ENCODE measurements at regions not wholly inside any gene's neighbourhood (a gene's known extent, or its start where the extent isn't known, plus 50 kb on each side); places are given as distances from the start of the nearest gene placed in this dataset.

DNA sequence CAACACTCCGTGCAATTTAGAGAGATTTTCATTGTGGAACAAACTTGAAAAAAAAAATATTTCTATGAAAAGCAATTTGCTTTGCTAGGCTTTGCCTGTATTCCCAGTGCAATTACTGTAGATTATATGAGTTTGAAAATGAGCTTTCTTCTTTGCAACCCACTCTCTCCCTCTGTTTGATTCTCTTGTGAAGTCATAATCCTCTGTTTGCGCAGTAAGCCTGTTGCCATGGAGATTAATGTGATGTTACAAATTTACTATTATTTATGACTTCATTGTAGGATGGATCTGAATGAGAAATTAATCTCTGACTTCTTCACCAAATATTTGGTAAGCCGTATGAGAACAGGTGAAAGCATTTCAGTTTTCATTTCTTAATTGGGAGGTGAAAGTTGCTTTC, 320.3 kb downstream of the SPATA31D1 start:
- no peaks in the 10 kb centered on the region for H3K9me3 ChIP-seq (ENCODE audit: control insufficient read depth, low read length)
- no peak overlapping the region for H3K4me3 ChIP-seq (ENCODE audit: extremely low read depth, insufficient read depth, low read length, poor library complexity, severe bottlenecking)
- no CpG with 5 or more reads among the region's 3 CpGs for WGBS, 2 experiments (ENCODE audit: insufficient coverage in 2 of 2)
- no peak overlapping the region for H3K27ac ChIP-seq (ENCODE audit: low read depth, low read length, severe bottlenecking)
- no peaks in the 10 kb centered on the region for H3K36me3 ChIP-seq (ENCODE audit: control insufficient read depth, insufficient read depth, low read length)
- no peaks in the 10 kb centered on the region for H3K4me1 ChIP-seq (ENCODE audit: control insufficient read depth, insufficient read depth, low read length, poor library complexity, severe bottlenecking)

- H3K4me3 ChIP-seq (ENCODE audit: extremely low read depth, insufficient read depth, low read length, poor library complexity, severe bottlenecking) = no peak overlapping the region
- 86 to 95% methylated on average over 1 to 2 of the region's 2 CpGs for WGBS, 2 experiments (ENCODE audit: insufficient coverage in 2 of 2)
Measured at GRCh38 chr9:82313697-82314096, 325.1 kb downstream of the SPATA31D1 start.

GRCh38 chr9:82320566-82320965, 332.0 kb downstream of the SPATA31D1 start:
- Histone ChIP-seq H3K4me1 (ENCODE audit: control insufficient read depth, insufficient read depth, low read length, poor library complexity, severe bottlenecking) (no peaks in the 10 kb centered on the region), H3K27ac (ENCODE audit: low read depth, low read length, severe bottlenecking) (no peak overlapping the region), H3K36me3 (ENCODE audit: control insufficient read depth, insufficient read depth, low read length) (no peaks in the 10 kb centered on the region), H3K4me3 (ENCODE audit: extremely low read depth, insufficient read depth, low read length, poor library complexity, severe bottlenecking) (no peak overlapping the region), H3K9me3 (ENCODE audit: control insufficient read depth, low read length) (peaks cover 4% of the 10 kb centered on the region)
- 100% methylated on average over 1 of the region's 1 CpG for WGBS, 2 experiments (ENCODE audit: insufficient coverage in 2 of 2)

More at GRCh38 chr9:82313697-82314096, 325.1 kb downstream of the SPATA31D1 start:
- Histone ChIP-seq H3K4me1 (ENCODE audit: control insufficient read depth, insufficient read depth, low read length, poor library complexity, severe bottlenecking) (no peaks in the 10 kb centered on the region), H3K27ac (ENCODE audit: low read depth, low read length, severe bottlenecking) (no peak overlapping the region), H3K9me3 (ENCODE audit: control insufficient read depth, low read length) (no peaks in the 10 kb centered on the region), H3K36me3 (ENCODE audit: control insufficient read depth, insufficient read depth, low read length) (no peaks in the 10 kb centered on the region)

GRCh38 chr9:82325907-82326306, 337.3 kb downstream of the SPATA31D1 start:
- no peaks in the 10 kb centered on the region for H3K4me1 ChIP-seq (ENCODE audit: control insufficient read depth, insufficient read depth, low read length, poor library complexity, severe bottlenecking)
- no peak overlapping the region for H3K4me3 ChIP-seq (ENCODE audit: extremely low read depth, insufficient read depth, low read length, poor library complexity, severe bottlenecking)
- peaks cover 5% of the 10 kb centered on the region for H3K9me3 ChIP-seq (ENCODE audit: control insufficient read depth, low read length)
- no peaks in the 10 kb centered on the region for H3K36me3 ChIP-seq (ENCODE audit: control insufficient read depth, insufficient read depth, low read length)
- no peak overlapping the region for H3K27ac ChIP-seq (ENCODE audit: low read depth, low read length, severe bottlenecking)
- 80% methylated on average over 1 of the region's 2 CpGs; no CpG with 5 or more reads in 1 of the 2 experiments for WGBS, 2 experiments (ENCODE audit: insufficient coverage in 2 of 2)

- H3K4me1 ChIP-seq (ENCODE audit: control insufficient read depth, insufficient read depth, low read length, poor library complexity, severe bottlenecking) = peaks cover 9% of the 10 kb centered on the region
- 100% methylated on average over 1 of the region's 2 CpGs; no CpG with 5 or more reads in 1 of the 2 experiments for WGBS, 2 experiments (ENCODE audit: insufficient coverage in 2 of 2)
- H3K9me3 ChIP-seq (ENCODE audit: control insufficient read depth, low read length) = peaks cover 5% of the 10 kb centered on the region
- no peaks in the 10 kb centered on the region for H3K36me3 ChIP-seq (ENCODE audit: control insufficient read depth, insufficient read depth, low read length)
- no peak overlapping the region for H3K4me3 ChIP-seq (ENCODE audit: extremely low read depth, insufficient read depth, low read length, poor library complexity, severe bottlenecking)
- H3K27ac ChIP-seq (ENCODE audit: low read depth, low read length, severe bottlenecking) = no peak overlapping the region
Measured at GRCh38 chr9:82327641-82328040, 339.1 kb downstream of the SPATA31D1 start.

DNA sequence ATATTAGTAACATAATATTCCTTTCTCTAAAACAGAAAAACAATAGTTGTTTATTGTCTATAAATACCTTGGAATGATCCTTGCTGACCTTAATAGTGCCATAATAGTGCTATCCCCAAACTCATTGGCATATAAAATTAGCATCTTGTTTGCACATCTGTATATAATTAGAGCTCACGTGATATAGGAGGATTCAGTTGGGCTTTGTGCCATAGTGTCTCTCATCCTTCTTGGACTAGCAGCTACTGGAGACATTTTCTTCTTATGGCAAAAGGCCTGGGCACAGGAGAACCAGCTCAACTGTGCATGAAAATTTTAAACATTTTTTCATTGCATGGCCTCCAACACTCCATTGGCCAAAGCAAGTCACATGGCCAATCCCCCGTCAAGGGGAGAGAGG, 342.5 kb downstream of the SPATA31D1 start:
- no peaks in the 10 kb centered on the region for H3K9me3 ChIP-seq (ENCODE audit: control insufficient read depth, low read length)
- H3K4me1 ChIP-seq (ENCODE audit: control insufficient read depth, insufficient read depth, low read length, poor library complexity, severe bottlenecking) = peaks cover 14% of the 10 kb centered on the region
- no peak overlapping the region for H3K27ac ChIP-seq (ENCODE audit: low read depth, low read length, severe bottlenecking)
- WGBS, 2 experiments (ENCODE audit: insufficient coverage in 2 of 2) = 86% methylated on average over 1 of the region's 2 CpGs; no CpG with 5 or more reads in 1 of the 2 experiments
- no peak overlapping the region for H3K4me3 ChIP-seq (ENCODE audit: extremely low read depth, insufficient read depth, low read length, poor library complexity, severe bottlenecking)
- H3K36me3 ChIP-seq (ENCODE audit: control insufficient read depth, insufficient read depth, low read length) = no peaks in the 10 kb centered on the region

DNA sequence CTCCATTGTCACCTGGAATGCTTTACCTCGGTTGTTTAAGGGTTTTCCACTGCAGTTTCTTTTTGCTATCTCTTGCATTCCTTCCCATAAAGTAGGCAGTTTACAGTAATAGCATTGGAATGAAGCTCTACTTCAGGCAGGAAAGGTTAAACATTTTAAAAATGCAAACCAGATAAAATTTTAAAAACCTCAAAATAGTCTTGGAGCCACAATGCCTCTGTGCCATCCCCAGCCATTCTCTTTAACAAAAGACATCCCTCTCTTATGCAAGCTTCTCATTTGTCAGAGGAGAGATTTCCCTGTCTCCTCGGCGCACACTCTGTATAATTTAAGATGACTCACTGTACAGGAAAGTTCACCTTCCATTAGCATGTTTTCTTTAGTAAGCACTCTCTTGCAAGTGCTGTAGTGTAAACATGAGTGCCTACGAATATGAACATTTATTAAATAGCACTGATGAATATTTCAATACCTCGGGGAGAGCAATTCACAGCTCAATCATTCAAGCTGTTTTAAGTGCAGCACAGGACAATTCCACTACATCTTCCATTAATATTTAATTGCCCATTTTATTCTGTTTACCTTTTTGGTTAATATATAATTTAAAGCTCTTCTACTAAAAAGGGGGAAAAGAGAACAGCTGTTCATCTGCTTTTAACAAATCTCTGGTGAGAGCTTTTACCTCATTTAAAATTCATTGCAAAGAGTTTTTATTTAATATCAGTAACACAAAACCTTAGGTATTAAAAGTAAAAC, 343.6 kb downstream of the SPATA31D1 start:
- Histone ChIP-seq H3K27ac (ENCODE audit: low read depth, low read length, severe bottlenecking) (peak overlapping the region; percentile 41), H3K36me3 (ENCODE audit: control insufficient read depth, insufficient read depth, low read length) (no peaks in the 10 kb centered on the region), H3K9me3 (ENCODE audit: control insufficient read depth, low read length) (no peaks in the 10 kb centered on the region), H3K4me1 (ENCODE audit: control insufficient read depth, insufficient read depth, low read length, poor library complexity, severe bottlenecking) (peaks cover 14% of the 10 kb centered on the region), H3K4me3 (ENCODE audit: extremely low read depth, insufficient read depth, low read length, poor library complexity, severe bottlenecking) (no peak overlapping the region)
- no CpG with 5 or more reads among the region's 5 CpGs for WGBS, 2 experiments (ENCODE audit: insufficient coverage in 2 of 2)

- Histone ChIP-seq H3K4me1 (ENCODE audit: control insufficient read depth, insufficient read depth, low read length, poor library complexity, severe bottlenecking) (peaks cover 14% of the 10 kb centered on the region), H3K27ac (ENCODE audit: low read depth, low read length, severe bottlenecking) (no peak overlapping the region), H3K9me3 (ENCODE audit: control insufficient read depth, low read length) (no peaks in the 10 kb centered on the region), H3K4me3 (ENCODE audit: extremely low read depth, insufficient read depth, low read length, poor library complexity, severe bottlenecking) (no peak overlapping the region), H3K36me3 (ENCODE audit: control insufficient read depth, insufficient read depth, low read length) (no peaks in the 10 kb centered on the region)
- WGBS, 2 experiments (ENCODE audit: insufficient coverage in 2 of 2) = 89 to 92% methylated on average over 6 of the region's 6 CpGs
Measured at GRCh38 chr9:82332774-82333152, 344.2 kb downstream of the SPATA31D1 start.

DNA sequence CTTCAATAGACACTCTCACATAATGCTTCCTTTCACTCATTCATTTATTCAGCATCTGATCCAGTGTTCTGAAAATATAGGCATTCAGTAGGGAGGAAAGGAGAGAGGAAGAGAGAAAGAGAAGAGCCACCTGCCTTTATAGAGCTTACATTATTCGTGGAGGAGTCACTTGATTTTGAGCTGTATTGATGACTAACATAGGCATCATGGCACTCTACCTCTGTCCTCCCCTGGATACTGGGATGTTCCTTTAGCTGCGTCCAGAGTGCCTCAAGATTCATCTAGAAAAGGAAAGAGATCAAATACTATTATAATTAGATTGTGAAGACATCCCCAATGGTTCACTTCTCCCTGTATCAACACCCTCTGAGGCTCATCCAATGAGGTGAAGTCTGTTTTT, 345.1 kb downstream of the SPATA31D1 start:
- no peaks in the 10 kb centered on the region for H3K9me3 ChIP-seq (ENCODE audit: control insufficient read depth, low read length)
- H3K4me1 ChIP-seq (ENCODE audit: control insufficient read depth, insufficient read depth, low read length, poor library complexity, severe bottlenecking) = peaks cover 14% of the 10 kb centered on the region
- no peaks in the 10 kb centered on the region for H3K36me3 ChIP-seq (ENCODE audit: control insufficient read depth, insufficient read depth, low read length)
- no peak overlapping the region for H3K27ac ChIP-seq (ENCODE audit: low read depth, low read length, severe bottlenecking)
- WGBS, 2 experiments (ENCODE audit: insufficient coverage in 2 of 2) = no CpG with 5 or more reads among the region's 2 CpGs
- no peak overlapping the region for H3K4me3 ChIP-seq (ENCODE audit: extremely low read depth, insufficient read depth, low read length, poor library complexity, severe bottlenecking)

DNA sequence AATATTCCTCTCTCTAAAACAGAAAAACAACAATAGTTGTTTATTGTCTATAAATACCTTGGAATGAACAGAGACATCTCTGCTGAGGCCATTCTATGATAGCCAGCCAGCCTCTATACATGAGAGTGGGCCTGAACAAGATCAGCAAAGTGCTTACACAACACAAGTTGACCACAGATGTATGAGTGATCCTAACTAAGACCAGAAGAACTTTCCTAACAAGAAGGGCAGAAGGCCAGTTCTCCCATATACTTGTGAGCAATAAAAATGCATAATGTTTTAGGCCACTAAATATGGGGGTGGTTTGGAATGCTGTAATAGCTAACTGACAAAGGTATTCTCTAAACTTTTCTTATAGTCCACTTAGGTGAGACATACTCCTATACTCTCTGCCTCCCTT, 345.7 kb downstream of the SPATA31D1 start:
- Histone ChIP-seq H3K27ac (ENCODE audit: low read depth, low read length, severe bottlenecking) (no peak overlapping the region), H3K4me1 (ENCODE audit: control insufficient read depth, insufficient read depth, low read length, poor library complexity, severe bottlenecking) (peaks cover 14% of the 10 kb centered on the region), H3K4me3 (ENCODE audit: extremely low read depth, insufficient read depth, low read length, poor library complexity, severe bottlenecking) (no peak overlapping the region), H3K36me3 (ENCODE audit: control insufficient read depth, insufficient read depth, low read length) (no peaks in the 10 kb centered on the region), H3K9me3 (ENCODE audit: control insufficient read depth, low read length) (no peaks in the 10 kb centered on the region)

GRCh38 chr9:82337351-82337750, 348.8 kb downstream of the SPATA31D1 start:
- Histone ChIP-seq H3K4me3 (ENCODE audit: extremely low read depth, insufficient read depth, low read length, poor library complexity, severe bottlenecking) (no peak overlapping the region), H3K9me3 (ENCODE audit: control insufficient read depth, low read length) (no peaks in the 10 kb centered on the region), H3K4me1 (ENCODE audit: control insufficient read depth, insufficient read depth, low read length, poor library complexity, severe bottlenecking) (peaks cover 8% of the 10 kb centered on the region), H3K36me3 (ENCODE audit: control insufficient read depth, insufficient read depth, low read length) (no peaks in the 10 kb centered on the region), H3K27ac (ENCODE audit: low read depth, low read length, severe bottlenecking) (no peak overlapping the region)

All from mesodermal cell (in vitro differentiated cells).